Duodenal mucosa (tissue), 2 donors: ENCODE measurements at regions not wholly inside any gene's neighbourhood (a gene's known extent, or its start where the extent isn't known, plus 50 kb on each side); places are given as distances from the start of the nearest gene placed in this dataset.

ENCODE experiments used
- H3K27ac ChIP-seq: one replicate; pipeline ENCODE4 v1.7.0; 2013; ENCODE audit warnings: low read depth, low read length
- H3K27me3 ChIP-seq, 2 donors: one replicate each; pipeline ENCODE4 v1.7.0; 2013; ENCODE audit warnings: low read length in 2 of 2, control low read depth in 1 of 2; ENCODE audit not compliant: insufficient read depth in 2 of 2, control insufficient read depth in 1 of 2
- H3K36me3 ChIP-seq, 2 donors: one replicate each; pipeline ENCODE4 v1.7.0; 2013; ENCODE audit warnings: low read length in 2 of 2, control low read depth in 1 of 2; ENCODE audit not compliant: insufficient read depth in 2 of 2, control insufficient read depth in 1 of 2
- H3K4me1 ChIP-seq, 2 donors: one replicate each; pipeline ENCODE4 v1.7.0; 2013; ENCODE audit warnings: low read length in 2 of 2, control low read depth in 1 of 2; ENCODE audit not compliant: insufficient read depth in 2 of 2, control insufficient read depth in 1 of 2
- H3K4me3 ChIP-seq, 2 donors: one replicate each; pipeline ENCODE4 v1.7.0; 2013; ENCODE audit warnings: low read length in 2 of 2, low read depth in 1 of 2
- H3K9ac ChIP-seq, 2 donors: one replicate each; pipeline ENCODE4 v1.7.0; 2013; ENCODE audit warnings: low read length in 2 of 2, low read depth in 1 of 2
- H3K9me3 ChIP-seq, 2 donors: one replicate each; pipeline ENCODE4 v1.7.0; 2013; ENCODE audit warnings: low read length in 2 of 2, control low read depth in 1 of 2; ENCODE audit not compliant: control insufficient read depth in 1 of 2

GRCh38 chr16:86662740-86663139 lies 84.4 kb downstream of the FOXL1 start:
- peaks cover 15 to 20% of the 10 kb centered on the region in 2 donors for H3K4me1 ChIP-seq
- H3K27ac ChIP-seq, result no peak overlapping the region
- H3K4me3 ChIP-seq, result no peak overlapping the region
- H3K9me3 ChIP-seq, result no peaks in the 10 kb centered on the region
- no peak overlapping the region for H3K9ac ChIP-seq
- no peaks in the 10 kb centered on the region for H3K36me3 ChIP-seq
- H3K27me3 ChIP-seq, result no peaks in the 10 kb centered on the region

- Histone ChIP-seq H3K4me3 (peak overlapping the region in 1 of 2 donors; percentile 31), H3K36me3 (no peaks in the 10 kb centered on the region), H3K9ac (no peak overlapping the region), H3K27me3 (no peaks in the 10 kb centered on the region), H3K4me1 (peaks cover 15 to 20% of the 10 kb centered on the region in 2 donors), H3K27ac (peak overlapping the region; percentile 28), H3K9me3 (no peaks in the 10 kb centered on the region)
These were observed 85.6 kb downstream of the FOXL1 start for GRCh38 chr16:86663685-86664521.

GRCh38 chr16:86664522-86665318 lies 86.4 kb downstream of the FOXL1 start:
- Histone ChIP-seq H3K4me1 (peaks cover 15 to 20% of the 10 kb centered on the region in 2 donors), H3K27me3 (no peaks in the 10 kb centered on the region), H3K27ac (peak overlapping the region; percentile 85)

GRCh38 chr16:86665319-86665675 lies 86.9 kb downstream of the FOXL1 start:
- Histone ChIP-seq H3K27me3 (no peaks in the 10 kb centered on the region), H3K27ac (peak overlapping the region; percentile 85)

More at GRCh38 chr16:86664522-86665318, 86.4 kb downstream of the FOXL1 start:
- Histone ChIP-seq H3K9ac (peak overlapping the region in 1 of 2 donors; percentile 4), H3K36me3 (no peaks in the 10 kb centered on the region), H3K9me3 (no peaks in the 10 kb centered on the region), H3K4me3 (peak overlapping the region; percentile 34 to 51)

GRCh38 chr16:86665929-86666328 lies 87.6 kb downstream of the FOXL1 start:
- Histone ChIP-seq H3K9ac (no peak overlapping the region), H3K4me1 (peaks cover 15 to 20% of the 10 kb centered on the region in 2 donors), H3K27ac (no peak overlapping the region), H3K9me3 (no peaks in the 10 kb centered on the region), H3K4me3 (no peak overlapping the region), H3K27me3 (no peaks in the 10 kb centered on the region), H3K36me3 (no peaks in the 10 kb centered on the region)

More at GRCh38 chr16:86665319-86665675, 86.9 kb downstream of the FOXL1 start:
- Histone ChIP-seq H3K36me3 (no peaks in the 10 kb centered on the region), H3K9me3 (no peaks in the 10 kb centered on the region), H3K9ac (peak overlapping the region in 1 of 2 donors; percentile 4), H3K4me3 (peak overlapping the region; percentile 34 to 51), H3K4me1 (peaks cover 15 to 20% of the 10 kb centered on the region in 2 donors)

GRCh38 chr16:86667035-86667434 lies 88.7 kb downstream of the FOXL1 start:
- Histone ChIP-seq H3K27me3 (no peaks in the 10 kb centered on the region), H3K27ac (no peak overlapping the region), H3K4me3 (no peak overlapping the region)

GRCh38 chr16:86668136-86668910 lies 90.0 kb downstream of the FOXL1 start:
- H3K36me3 ChIP-seq, result no peaks in the 10 kb centered on the region
- peaks cover 15 to 19% of the 10 kb centered on the region in 2 donors for H3K4me1 ChIP-seq
- no peak overlapping the region for H3K4me3 ChIP-seq
- H3K27me3 ChIP-seq, result no peaks in the 10 kb centered on the region
- no peaks in the 10 kb centered on the region for H3K9me3 ChIP-seq
- no peak overlapping the region for H3K9ac ChIP-seq
- H3K27ac ChIP-seq, result no peak overlapping the region

More at GRCh38 chr16:86667035-86667434, 88.7 kb downstream of the FOXL1 start:
- no peak overlapping the region for H3K9ac ChIP-seq
- peaks cover 15 to 20% of the 10 kb centered on the region in 2 donors for H3K4me1 ChIP-seq
- H3K36me3 ChIP-seq, result no peaks in the 10 kb centered on the region
- no peaks in the 10 kb centered on the region for H3K9me3 ChIP-seq

GRCh38 chr16:86669285-86669805 lies 91.0 kb downstream of the FOXL1 start:
- no peak overlapping the region for H3K4me3 ChIP-seq
- no peak overlapping the region for H3K9ac ChIP-seq
- no peaks in the 10 kb centered on the region for H3K9me3 ChIP-seq
- H3K4me1 ChIP-seq, result peaks cover 9 to 11% of the 10 kb centered on the region in 2 donors
- no peaks in the 10 kb centered on the region for H3K36me3 ChIP-seq
- peaks cover 0 to 1% of the 10 kb centered on the region in 2 donors for H3K27me3 ChIP-seq
- no peak overlapping the region for H3K27ac ChIP-seq

GRCh38 chr16:86669937-86670749 lies 91.8 kb downstream of the FOXL1 start:
- Histone ChIP-seq H3K4me1 (peaks cover 3% of the 10 kb centered on the region in 2 donors), H3K27ac (no peak overlapping the region), H3K36me3 (no peaks in the 10 kb centered on the region), H3K4me3 (no peak overlapping the region), H3K9ac (no peak overlapping the region), H3K27me3 (peaks cover 0 to 3% of the 10 kb centered on the region in 2 donors), H3K9me3 (no peaks in the 10 kb centered on the region)
